ENCODE measurements at regions not wholly inside any gene's neighbourhood (a gene's known extent, or its start where the extent isn't known, plus 50 kb on each side); places are given as distances from the start of the nearest gene placed in this dataset.

- no peak for FAIRE-seq
- intact Hi-C loops (cut with DNase I): no loop called here
- Histone ChIP-seq H3K4me3 (ENCODE audit: low read length in 3 of 3) (no peak overlapping the region), H3K9ac (ENCODE audit: low read length in 3 of 3) (no peak overlapping the region), H3K4me1 (ENCODE audit: control insufficient read depth in 2 of 3, insufficient read depth in 2 of 3, low read depth in 1 of 3, low read length in 3 of 3) (no peaks in the 10 kb centered on the region), H3K27me3 (ENCODE audit: control insufficient read depth, insufficient read depth, low read length) (no peaks in the 10 kb centered on the region), H3K9me3 (ENCODE audit: control insufficient read depth in 2 of 3, insufficient read depth in 1 of 3, low read length in 3 of 3) (no peaks in the 10 kb centered on the region), H3K27ac (ENCODE audit: low read depth in 2 of 2, low read length in 2 of 2) (no peak overlapping the region), H3K36me3 (ENCODE audit: control insufficient read depth in 2 of 3, insufficient read depth in 3 of 3, low read length in 3 of 3) (no peaks in the 10 kb centered on the region)
- peak in 1 of 5 donors; percentile 16 for DNase-seq
- TF ChIP-seq, protein P1, sequence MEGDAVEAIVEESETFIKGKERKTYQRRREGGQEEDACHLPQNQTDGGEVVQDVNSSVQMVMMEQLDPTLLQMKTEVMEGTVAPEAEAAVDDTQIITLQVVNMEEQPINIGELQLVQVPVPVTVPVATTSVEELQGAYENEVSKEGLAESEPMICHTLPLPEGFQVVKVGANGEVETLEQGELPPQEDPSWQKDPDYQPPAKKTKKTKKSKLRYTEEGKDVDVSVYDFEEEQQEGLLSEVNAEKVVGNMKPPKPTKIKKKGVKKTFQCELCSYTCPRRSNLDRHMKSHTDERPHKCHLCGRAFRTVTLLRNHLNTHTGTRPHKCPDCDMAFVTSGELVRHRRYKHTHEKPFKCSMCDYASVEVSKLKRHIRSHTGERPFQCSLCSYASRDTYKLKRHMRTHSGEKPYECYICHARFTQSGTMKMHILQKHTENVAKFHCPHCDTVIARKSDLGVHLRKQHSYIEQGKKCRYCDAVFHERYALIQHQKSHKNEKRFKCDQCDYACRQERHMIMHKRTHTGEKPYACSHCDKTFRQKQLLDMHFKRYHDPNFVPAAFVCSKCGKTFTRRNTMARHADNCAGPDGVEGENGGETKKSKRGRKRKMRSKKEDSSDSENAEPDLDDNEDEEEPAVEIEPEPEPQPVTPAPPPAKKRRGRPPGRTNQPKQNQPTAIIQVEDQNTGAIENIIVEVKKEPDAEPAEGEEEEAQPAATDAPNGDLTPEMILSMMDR (IDR thresholded peaks at IDR 0.05; ENCODE audit: borderline replicate concordance, extremely low read depth, insufficient read depth): no peak
Observed at GRCh38 chr2:147013696-147014392, 831.0 kb upstream of the ACVR2A start.

DNA sequence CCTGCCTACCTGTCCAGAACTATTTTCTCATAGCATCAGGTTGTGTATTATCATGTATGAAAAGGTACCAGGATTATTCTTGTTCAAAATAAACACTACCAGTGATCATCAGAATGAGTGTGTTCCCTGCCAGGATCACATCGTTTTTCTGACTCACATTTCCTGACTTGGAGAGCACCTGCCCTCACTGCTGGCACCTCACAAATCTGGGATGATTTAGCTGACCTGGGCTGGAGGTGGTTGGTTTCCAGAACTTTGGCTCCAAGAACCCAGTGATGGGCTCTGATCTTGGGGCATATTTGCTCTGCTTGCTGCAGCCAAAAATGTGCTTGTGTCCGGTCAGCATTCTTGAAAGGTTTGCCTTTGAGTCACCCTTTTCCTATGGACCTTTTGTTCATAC is 836.3 kb upstream of the ACVR2A start:
- H3K36me3 ChIP-seq (ENCODE audit: control insufficient read depth in 2 of 3, insufficient read depth in 3 of 3, low read length in 3 of 3): no peaks in the 10 kb centered on the region
- TF ChIP-seq, protein P1 (IDR thresholded peaks at IDR 0.05; ENCODE audit: borderline replicate concordance, extremely low read depth, insufficient read depth): no peak
- H3K9me3 ChIP-seq (ENCODE audit: control insufficient read depth in 2 of 3, insufficient read depth in 1 of 3, low read length in 3 of 3): no peaks in the 10 kb centered on the region
- no peak overlapping the region for H3K9ac ChIP-seq (ENCODE audit: low read length in 3 of 3)
- DNase-seq (no peak), FAIRE-seq (no peak)
- H3K27me3 ChIP-seq (ENCODE audit: control insufficient read depth, insufficient read depth, low read length): no peaks in the 10 kb centered on the region
- intact Hi-C loops (cut with DNase I): no loop called here
- no peaks in the 10 kb centered on the region for H3K4me1 ChIP-seq (ENCODE audit: control insufficient read depth in 2 of 3, insufficient read depth in 2 of 3, low read depth in 1 of 3, low read length in 3 of 3)
- no peak overlapping the region for H3K27ac ChIP-seq (ENCODE audit: low read depth in 2 of 2, low read length in 2 of 2)
- H3K4me3 ChIP-seq (ENCODE audit: low read length in 3 of 3): no peak overlapping the region

GRCh38 chr2:147006736-147007141 is 838.1 kb upstream of the ACVR2A start:
- TF ChIP-seq, protein P1 (IDR thresholded peaks at IDR 0.05; ENCODE audit: borderline replicate concordance, extremely low read depth, insufficient read depth): no peak
- intact Hi-C loops (cut with DNase I): no loop called here
- Histone ChIP-seq H3K27me3 (ENCODE audit: control insufficient read depth, insufficient read depth, low read length) (no peaks in the 10 kb centered on the region), H3K9me3 (ENCODE audit: control insufficient read depth in 2 of 3, insufficient read depth in 1 of 3, low read length in 3 of 3) (no peaks in the 10 kb centered on the region), H3K27ac (ENCODE audit: low read depth in 2 of 2, low read length in 2 of 2) (no peak overlapping the region), H3K36me3 (ENCODE audit: control insufficient read depth in 2 of 3, insufficient read depth in 3 of 3, low read length in 3 of 3) (no peaks in the 10 kb centered on the region), H3K4me3 (ENCODE audit: low read length in 3 of 3) (no peak overlapping the region), H3K9ac (ENCODE audit: low read length in 3 of 3) (no peak overlapping the region), H3K4me1 (ENCODE audit: control insufficient read depth in 2 of 3, insufficient read depth in 2 of 3, low read depth in 1 of 3, low read length in 3 of 3) (no peaks in the 10 kb centered on the region)
- FAIRE-seq (no peak), DNase-seq (no peak)

- FAIRE-seq: no peak
- no peaks in the 10 kb centered on the region for H3K27me3 ChIP-seq (ENCODE audit: control insufficient read depth, insufficient read depth, low read length)
- DNase-seq: no peak
- H3K9me3 ChIP-seq (ENCODE audit: control insufficient read depth in 2 of 3, insufficient read depth in 1 of 3, low read length in 3 of 3): no peaks in the 10 kb centered on the region
- no peaks in the 10 kb centered on the region for H3K36me3 ChIP-seq (ENCODE audit: control insufficient read depth in 2 of 3, insufficient read depth in 3 of 3, low read length in 3 of 3)
- no peak overlapping the region for H3K27ac ChIP-seq (ENCODE audit: low read depth in 2 of 2, low read length in 2 of 2)
- TF ChIP-seq, protein P1 (IDR thresholded peaks at IDR 0.05; ENCODE audit: borderline replicate concordance, extremely low read depth, insufficient read depth): no peak
- H3K9ac ChIP-seq (ENCODE audit: low read length in 3 of 3): no peak overlapping the region
- intact Hi-C loops (cut with DNase I): no loop called here
- no peaks in the 10 kb centered on the region for H3K4me1 ChIP-seq (ENCODE audit: control insufficient read depth in 2 of 3, insufficient read depth in 2 of 3, low read depth in 1 of 3, low read length in 3 of 3)
- H3K4me3 ChIP-seq (ENCODE audit: low read length in 3 of 3): no peak overlapping the region
Observed at GRCh38 chr2:147003081-147003480, 841.7 kb upstream of the ACVR2A start.

All from kidney (tissue), 13 donors.